Activated T-cell treated with anti-CD3 and anti-CD28 coated beads for 4 hours (primary cell): ENCODE measurements at regions not wholly inside any gene's neighbourhood (a gene's known extent, or its start where the extent isn't known, plus 50 kb on each side); places are given as distances from the start of the nearest gene placed in this dataset.

Experiments used
- DNase-seq: peaks from one replicate; pipeline ENCODE4 v3.0.0-alpha.2; 2020

DNA sequence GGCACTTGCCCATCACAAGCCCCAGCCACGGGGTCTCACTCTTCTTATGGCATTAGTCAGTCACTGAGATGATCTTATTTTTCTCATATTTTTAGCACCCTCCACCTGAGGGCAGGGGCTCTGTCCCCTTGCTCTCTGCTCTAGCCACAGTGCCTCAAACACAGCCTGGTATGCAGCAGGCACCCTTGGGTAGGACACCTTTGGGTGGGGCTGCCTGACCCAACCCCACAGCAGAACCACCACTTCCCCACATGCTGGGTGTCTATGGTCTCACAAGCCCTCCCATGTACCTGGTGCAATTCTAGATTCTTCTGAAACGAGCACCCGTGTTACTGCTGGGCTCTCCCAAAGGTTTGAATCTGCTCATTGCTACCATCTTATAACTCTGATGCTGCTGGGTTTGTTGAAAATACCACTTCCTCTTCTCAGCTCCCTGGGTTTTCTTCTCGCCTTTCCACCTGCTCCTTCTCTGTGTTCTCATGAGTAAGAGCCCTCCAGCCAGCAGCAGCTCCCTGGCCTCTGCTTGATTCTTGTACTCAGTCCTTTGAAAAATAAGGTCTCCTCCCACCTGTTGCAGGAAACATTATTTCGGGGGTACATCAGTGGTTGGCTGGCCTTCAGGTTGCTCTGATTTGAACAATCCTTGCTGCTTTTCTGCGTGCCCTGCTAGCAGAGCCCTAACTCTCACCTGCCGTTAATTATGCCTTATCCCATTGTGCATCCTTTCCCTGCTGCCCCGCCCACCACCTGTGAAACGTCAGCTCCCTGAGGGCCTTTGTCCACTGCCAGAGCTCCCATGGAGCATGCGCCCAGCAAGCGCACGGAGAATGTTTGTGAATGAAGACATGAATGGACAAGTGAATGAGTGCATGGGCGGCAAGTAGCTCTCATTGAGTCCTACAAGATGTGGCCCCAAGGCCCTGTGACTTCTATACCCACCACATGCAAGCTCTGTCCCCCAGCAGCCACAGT lies 1181.6 kb downstream of the TBC1D22A start:
- DNase-seq = no peak

DNA sequence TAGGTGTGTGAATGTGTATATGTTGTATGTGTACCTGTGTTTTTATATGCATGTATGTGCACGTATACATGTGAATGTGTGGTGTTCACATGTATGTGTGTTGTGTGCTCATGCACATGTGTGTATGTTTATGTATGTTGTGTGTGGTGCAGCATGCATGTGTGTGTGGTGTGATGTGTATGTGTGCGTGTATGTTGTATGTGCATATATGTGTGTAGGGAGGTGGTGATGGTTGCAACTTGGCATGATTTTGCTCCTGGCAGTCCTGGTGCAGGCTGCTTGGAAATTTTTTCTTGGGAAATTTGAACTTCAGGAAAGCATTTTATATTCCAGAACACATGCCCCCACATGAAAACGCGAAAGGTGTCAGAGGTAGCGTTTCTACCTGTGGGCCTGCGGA lies 1177.8 kb downstream of the TBC1D22A start:
- no peak for DNase-seq

DNA sequence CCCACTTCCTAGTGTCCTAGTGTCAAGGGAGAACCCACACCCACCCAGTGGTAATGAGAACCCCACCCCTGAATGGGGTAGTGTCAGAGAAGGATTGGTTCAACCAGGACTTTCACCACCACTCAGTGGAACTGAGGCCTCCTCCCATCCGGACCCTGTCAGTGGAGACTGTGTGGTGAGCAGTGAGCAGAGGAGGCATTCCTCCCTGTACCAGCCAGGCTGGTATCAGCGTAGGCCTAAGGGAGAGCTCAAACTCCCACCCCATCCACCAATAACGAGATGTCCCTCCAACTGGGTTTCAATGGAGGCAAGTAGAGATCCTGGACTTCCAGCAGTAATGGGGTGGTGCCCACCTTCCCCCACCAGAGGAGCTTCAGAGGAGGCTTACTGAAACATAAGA lies 1171.4 kb downstream of the TBC1D22A start:
- DNase-seq = no peak

DNA sequence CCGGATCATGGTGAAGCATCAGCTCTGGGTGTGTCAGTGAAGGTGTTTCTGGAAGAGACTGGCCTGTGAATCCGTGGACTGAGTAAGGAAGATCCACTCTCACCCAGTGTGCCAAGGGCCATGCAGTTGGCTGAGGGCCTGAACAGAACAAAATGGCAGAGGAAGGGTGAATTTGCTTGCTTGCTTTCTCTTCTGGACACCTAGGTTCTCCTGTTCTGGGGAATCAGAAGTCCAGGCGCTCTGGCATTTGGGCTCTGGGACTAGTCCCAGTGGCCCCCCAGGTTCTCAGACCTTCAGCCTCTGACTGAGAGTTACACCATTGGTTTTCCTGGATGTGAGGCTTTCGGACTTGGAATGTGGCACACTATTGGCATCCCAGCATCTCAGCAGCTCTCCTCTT lies 1170.8 kb downstream of the TBC1D22A start:
- DNase-seq = no peak

DNA sequence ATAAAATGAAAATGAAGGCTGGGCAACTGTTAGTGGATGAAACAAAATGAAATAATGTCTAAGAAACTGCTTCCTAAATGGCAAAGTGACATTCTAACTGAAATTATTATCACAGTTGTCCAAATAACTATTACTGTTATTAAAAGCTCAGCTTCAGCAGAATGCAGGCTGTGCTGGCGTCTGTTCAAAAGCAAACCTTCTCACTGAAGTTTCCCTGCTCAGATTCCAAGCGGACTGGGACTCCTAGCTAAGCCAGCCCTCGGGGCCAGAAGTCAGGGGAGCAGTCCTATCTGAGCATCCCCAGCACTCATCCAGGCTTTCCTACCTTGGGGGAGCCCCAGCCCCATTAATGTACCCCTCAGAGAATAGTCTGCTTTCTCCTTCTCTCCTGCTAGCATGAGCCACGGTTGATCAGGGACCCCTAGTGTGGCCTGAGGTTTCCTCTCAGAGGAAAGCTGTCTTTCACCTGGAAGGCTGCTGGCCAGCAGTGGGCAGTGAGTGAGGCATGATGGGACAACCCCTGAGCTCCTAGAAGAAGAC lies 1167.3 kb downstream of the TBC1D22A start:
- no peak for DNase-seq

DNA sequence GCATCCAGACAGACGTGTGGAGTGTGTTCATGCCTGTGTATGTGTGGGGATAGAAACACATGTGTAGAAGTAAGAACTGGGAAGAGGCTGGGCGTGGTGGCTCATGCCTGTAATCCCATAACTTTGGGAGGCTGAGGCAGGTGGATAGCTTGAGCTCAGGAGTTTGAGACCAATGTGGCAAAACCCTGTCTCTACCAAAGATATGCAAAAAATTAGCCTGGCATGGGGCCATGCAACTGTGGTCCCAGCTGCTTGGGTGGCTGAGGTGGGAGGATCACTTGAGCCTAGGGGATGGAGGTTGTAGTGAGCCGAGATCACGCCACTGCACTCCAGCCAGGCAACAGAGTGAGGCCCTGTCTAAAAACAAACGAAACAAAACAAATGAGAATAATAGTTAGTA lies 1166.6 kb downstream of the TBC1D22A start:
- no peak for DNase-seq

DNA sequence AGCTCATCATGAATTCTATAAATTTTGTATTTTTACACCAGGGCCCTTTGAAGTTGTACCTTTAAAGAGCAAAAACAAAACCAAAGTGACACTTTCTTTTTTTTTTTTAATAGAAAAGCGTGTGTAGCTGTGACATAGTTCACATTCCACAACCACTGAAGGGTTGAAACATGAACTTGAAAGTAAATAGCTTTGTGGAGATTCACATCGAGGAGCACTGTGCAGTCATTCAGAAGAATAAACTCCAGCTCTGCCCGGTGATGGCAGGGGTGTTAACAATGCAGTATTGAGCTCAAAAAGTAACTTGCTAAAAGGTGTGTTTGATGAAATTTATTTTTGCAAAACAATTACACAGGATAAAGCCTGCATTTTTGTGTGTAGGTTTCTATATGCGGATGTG lies 1166.2 kb downstream of the TBC1D22A start:
- DNase-seq = no peak

DNA sequence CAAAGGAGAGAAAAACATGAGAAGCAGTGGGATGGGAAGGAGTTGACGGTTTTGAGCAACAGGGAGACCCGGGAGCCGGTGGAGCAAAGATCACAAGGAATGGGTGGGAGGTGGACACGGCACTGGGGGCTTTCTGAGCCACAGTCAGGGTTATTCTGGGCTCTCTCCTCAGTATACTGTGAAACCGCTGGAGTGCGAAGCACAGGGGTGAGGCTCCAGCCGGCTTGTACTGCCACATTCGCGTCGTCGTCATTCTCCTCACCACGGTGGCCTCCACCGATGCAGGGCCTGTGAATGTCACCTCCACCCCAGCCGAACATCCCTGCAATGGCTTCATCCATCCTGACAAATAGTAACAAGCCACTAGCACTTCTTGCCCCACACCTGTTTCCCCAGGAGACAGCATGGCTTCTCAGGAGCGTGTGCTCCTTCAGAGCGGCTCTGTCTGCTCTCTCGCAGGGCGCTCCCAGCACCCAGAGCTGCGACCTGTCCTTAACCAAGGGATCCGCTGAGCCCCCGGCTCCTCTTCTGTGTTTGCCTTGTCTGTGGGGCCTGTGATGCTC lies 1165.3 kb downstream of the TBC1D22A start:
- DNase-seq = no peak

DNA sequence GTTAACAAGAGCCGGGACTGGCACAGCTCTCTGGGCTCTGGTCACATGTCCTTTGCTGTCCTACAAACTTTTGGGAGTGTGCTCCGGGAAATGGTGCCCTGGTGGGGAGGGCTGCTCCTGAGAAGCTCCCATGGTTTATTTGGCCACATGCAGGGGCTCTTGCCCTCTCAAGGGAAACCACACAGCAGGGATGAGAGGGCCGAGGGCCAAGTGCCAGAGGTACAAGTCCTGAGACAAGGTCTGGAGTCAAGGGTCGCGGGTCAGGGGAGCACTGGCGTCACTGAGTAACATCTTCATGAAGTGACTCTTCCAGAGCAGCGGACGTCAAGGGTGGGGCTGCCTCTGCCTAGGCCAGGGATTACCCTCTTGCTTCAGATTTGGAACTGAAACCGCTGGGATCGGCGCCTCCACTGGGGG lies 1160.6 kb downstream of the TBC1D22A start:
- DNase-seq = no peak

DNA sequence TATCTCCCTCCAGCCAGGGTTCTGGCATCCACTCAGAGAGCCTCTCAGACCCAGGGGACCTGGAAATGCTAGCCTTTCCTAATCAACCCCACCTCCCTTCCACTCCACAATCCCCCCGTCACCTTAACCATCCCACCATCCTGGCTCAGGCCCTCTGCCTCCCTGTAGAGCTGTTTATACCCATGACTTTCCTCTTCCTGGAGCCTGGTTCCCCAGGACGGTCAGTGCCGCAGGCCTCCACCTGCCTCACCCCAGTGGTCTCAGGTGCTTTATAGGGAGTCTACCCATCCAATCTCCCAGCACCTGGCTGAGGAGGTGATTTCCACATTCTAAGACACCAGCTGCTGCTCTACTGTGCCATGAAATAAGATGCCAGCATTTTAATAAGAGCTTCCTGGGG lies 1159.5 kb downstream of the TBC1D22A start:
- no peak for DNase-seq

DNA sequence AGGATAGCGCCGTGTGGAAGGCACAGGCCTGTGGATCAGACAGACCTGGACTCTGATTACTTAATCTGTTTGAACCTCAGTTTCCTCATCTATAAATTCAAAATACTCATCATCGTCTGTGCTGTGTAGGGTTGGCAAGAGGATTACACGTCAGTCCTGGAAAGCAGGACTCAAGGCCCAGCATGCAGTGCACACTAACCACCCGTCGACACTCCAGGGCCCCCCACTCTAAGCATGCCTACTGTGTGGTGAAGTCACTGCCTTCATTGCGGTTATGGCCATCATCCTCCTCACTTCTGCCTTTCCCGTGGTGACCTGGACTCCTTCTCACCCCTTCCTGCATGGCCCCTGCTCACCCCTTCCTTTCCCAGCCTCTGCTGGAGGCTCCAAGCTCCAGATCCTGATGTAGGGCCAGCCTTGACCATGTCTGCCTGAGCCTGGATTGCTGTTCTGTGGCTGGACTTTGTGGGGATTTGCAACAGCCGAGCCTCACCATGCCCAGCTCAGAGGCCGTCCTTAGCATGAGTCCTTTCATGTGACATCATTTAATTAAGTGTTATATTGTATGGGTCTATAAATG lies 1158.0 kb downstream of the TBC1D22A start:
- DNase-seq = no peak

DNA sequence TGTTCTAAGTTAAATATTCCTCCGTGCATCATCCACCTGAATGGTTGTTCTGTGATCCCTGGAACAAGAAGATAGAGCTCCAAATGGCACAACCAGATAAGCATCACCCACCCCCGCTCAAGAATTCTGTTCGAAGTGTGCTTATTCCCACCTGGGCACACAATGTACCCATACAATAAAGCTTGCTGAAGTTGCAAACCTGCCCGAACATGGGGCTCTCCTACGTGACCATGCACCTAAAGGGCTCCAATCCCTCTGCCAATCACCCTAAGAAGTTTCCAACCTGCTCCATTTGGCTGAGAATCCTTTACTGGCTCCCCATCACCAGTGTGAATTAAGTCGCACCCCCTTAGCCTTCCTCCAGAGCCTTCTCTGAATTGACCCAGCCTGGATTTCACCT lies 1157.4 kb downstream of the TBC1D22A start:
- DNase-seq = no peak

DNA sequence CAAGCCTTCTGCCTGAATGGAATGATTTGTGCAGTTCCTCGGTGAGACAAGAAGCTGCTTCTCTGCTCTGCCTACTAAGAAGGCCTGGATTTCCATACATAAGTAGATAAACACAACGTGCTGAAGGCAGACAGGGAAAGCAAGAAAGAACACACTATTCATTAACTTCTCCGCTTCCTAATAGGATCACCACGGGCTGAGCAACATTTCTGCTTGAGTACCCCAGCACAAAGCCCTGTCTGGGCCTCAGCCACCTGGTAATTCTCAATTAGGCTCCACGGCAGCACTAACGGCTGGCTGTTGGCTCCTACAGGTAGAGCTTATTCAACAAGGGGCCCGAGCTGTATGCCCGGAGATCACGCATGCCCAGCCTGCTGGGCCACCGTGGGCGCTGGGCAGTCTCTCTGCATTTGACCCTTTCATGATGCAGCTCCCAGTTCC lies 1156.6 kb downstream of the TBC1D22A start:
- no peak for DNase-seq

DNA sequence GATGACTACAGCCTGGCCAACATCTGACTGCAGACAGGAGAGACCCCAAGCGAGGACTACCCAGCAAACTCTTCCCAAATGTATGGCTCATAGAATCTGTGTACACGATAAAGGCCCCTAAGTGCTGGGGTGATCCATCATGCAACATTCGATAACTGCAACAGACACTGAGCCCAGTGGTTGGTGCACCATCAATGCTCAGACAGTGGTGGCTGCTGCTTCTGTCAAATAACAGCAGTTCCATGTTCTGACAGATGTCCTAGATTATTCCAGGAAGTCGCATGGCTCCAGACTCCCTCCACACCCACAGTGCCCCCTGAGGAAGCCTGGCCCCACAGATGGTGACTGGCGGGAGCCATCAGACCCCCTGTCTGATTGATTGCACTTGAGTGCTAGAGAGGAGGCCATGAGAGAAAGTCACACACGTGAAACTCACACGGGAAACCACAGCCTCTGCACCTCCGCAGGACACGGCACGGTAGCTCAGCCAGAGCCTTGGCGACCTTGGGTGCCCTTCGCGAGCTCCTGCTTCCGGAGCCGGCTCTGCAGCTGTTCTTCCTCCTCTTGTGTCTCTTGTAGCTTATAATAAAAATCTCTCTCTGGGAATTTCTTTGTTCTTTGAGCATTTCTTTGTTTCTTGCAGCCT lies 1155.9 kb downstream of the TBC1D22A start:
- no peak for DNase-seq

DNA sequence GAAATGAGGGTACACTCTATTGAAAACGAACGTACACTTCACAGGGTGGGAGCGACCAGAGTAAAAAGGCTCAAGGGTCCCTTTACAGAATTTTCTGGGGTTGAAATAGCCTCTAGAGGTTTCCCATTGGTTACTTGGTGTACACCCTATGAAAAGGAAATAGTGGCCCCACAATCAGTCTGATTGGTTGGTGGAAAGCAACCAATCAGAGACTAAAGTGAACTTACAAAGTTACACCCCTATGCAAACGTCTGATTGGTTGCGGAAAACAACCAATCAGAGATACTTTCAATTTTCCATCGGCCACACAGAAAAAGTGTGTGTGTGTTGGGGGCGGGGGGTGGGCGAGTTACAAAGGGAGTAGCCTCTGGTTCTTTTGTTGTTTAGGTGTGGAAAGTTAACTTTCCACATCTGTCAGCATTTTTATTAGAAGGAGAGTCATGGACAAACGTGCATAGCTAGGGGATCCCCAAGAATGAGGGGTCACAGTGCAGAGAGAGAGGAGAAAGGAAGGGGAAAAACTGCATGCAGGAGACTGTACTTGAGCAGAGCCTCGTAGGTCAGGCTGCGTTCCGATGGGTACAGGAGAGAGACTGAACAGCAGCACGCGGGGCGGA lies 1152.1 kb downstream of the TBC1D22A start:
- no peak for DNase-seq

DNA sequence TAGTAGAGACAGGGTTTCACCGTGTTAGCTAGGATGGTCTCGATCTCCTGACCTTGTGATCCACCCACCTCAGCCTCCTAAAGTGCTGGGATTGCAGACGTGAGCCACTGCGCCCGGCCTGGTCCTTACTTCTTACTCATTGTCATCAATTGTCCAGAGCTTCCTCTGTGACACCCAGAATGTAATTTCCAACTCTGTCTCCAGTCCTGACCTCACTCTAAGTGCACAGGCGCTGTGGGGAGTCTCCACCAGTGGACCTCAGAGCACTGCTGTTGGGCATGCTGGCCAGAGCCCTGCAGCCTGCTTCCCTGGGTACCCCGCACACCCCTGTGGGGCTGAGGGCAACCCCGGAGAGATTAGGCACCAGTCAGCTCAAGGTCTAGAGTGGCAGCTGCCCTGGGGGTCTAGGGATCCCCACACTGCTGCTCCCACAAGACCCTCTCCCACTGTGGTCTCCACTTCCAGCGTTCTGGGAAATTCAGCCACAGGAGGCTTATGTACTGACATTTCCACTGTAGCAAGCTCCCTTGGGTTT lies 1140.3 kb downstream of the TBC1D22A start:
- DNase-seq = no peak

DNA sequence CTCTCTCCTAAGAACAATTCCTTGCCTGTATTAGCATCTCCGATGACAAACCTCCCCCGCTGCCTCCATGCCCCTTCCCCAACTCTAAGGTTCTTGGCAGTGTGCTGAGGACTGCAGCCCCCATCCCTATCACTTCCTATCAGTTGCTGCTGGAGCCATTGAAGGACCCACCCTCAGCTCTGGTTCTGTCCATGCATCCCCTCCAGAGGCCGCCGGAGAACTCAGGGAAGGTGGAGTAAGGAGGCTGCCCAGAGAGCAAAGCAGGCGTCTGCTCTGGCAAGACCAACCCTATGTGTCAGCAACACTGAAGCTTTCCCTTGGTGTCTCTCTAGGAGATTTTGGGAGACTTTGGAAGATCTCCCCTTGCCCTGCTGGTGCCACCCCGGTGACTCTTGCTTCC lies 1139.5 kb downstream of the TBC1D22A start:
- no peak for DNase-seq

DNA sequence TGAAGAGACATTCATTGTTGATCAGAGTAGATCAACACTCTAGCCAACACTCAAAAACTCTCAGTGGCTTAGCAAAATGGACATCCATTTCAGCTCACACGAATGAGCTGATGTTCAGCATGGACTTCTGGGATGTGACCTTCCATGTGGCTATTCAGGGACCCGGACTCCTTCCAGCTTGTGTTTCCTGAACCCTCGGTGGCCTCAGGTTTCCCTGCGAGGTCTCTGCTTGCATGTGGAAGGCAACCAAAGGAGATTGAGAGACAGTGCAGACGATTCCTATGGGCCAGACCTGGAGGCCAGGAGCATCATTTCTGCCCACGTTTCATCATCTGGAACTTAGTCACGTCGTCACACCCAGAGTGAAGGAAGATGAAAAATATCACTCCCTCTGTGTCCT lies 1137.4 kb downstream of the TBC1D22A start:
- no peak for DNase-seq

DNA sequence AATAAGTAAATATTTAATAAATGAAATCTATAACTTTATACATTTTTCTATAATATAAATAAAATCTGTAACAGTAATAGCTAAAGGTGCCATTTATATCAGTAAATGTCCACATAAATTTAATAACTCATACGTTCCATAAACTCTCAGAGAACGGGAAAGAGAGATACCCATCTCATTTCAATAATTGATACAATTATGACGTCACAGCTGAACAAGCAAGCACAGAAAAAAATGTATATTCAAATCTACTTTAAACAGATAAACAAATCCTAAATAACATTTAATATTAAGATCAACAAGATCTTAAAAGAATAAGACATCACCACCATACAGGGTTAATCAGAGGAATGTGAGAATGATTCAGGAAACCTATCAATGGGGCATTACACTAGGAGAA lies 1136.5 kb downstream of the TBC1D22A start:
- DNase-seq = no peak

DNA sequence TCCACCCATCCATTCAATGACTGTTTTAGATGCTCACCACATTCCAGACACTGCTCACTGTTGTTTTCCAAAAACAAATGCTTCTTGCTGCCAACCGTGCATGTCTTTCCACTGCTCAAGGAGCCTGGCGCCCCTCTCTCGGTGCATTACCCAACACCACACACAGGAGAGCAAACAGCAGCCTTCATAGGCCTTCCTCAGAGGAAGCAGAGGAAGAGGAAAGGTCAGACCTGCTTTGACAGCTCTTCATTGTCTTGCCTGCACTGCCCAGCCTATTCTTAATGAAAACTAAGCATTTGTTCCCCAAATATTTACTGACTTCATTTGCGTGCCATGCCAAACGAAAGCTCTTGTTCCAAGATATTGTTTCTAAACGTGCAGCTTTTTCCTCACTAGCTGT lies 1129.2 kb downstream of the TBC1D22A start:
- DNase-seq = no peak

DNA sequence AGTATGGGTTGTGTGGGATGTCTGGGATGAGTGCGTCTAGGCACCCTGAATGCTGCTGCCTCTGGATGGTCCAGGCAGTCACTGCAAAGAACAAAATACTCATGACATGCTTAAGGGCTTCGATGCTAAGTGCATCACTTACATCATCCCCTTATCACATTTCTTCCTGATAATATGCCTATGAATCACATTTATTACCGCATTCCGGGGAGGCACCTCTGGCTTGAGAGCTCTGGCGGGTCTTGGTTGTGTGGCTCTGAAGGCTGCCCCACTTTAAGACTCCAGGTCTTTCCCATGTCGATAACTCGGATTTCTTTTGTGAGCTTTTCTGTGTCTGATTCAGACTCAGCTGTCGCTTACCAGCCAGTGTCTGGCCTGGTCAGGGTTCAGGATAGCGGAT lies 1126.4 kb downstream of the TBC1D22A start:
- DNase-seq = no peak

DNA sequence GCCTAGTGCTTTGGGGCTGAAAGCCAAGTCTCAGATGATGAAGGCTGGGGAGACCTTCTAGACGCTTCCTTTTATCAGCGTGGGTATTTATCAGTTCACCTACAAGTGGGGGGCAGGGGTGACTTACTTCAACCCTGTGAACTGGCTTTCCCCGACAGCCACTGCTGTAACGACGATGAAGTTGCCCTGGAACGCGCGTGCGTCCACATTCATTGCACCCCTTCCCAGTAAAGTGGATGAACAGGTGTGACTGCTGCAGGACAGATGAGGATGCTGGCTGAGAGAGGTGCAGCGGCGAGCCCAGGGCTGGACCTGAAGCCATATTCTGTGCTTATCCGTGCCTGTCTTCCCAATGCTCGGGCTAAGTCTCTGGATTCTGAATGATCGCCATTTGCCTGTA lies 1122.3 kb downstream of the TBC1D22A start:
- no peak for DNase-seq

DNA sequence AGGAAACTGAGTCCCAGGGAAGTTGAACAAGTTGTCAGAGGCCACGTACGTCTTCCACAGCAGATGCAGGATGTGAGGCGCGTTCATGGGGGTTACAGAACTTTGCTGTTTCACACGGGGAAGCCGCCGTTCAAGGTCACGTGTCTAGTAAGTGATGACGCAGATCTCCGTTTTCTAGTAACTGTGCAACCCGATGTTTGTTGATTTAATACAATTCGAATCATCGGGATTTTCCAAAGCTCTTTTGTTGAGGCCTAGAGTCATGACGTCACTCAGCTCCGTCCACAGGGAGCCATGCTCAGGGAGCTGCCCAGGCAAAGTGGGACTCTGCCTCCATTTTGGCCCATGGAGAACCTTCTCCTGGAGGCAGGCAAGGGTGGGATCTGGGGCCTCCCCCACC lies 1121.8 kb downstream of the TBC1D22A start:
- DNase-seq = no peak
